MM.1S (cell line): ENCODE measurements at regions not wholly inside any gene's neighbourhood (a gene's known extent, or its start where the extent isn't known, plus 50 kb on each side); places are given as distances from the start of the nearest gene placed in this dataset.

Experiments
- DNase-seq: peaks from one replicate; pipeline ENCODE4 v3.0.0-alpha.2; 2015
- H2AFZ ChIP-seq: fragments of 300-600 bp; sonication (generic); 2 replicates; pipeline ENCODE4 v1.6.0; 2016; ENCODE audit warnings: antibody characterized with exemption, low read length
- H3F3A ChIP-seq: fragments of 300-600 bp; sonication (generic); 2 replicates; pipeline ENCODE4 v1.6.1; 2016; ENCODE audit warnings: mild to moderate bottlenecking, antibody characterized with exemption, low read length, moderate library complexity, mixed read lengths; ENCODE audit not compliant: insufficient read depth
- H3K27ac ChIP-seq: fragments of 300-600 bp; sonication (generic); 2 replicates; pipeline ENCODE4 v1.5.1; 2016; ENCODE audit warnings: mild to moderate bottlenecking, low read length
- H3K27me3 ChIP-seq: fragments of 300-600 bp; sonication (generic); replicated peaks from 2 replicates; pipeline ENCODE4 v1.6.0; 2016; ENCODE audit warnings: low read length; ENCODE audit not compliant: insufficient read depth
- H3K36me3 ChIP-seq: fragments of 300-600 bp; sonication (generic); replicated peaks from 2 replicates; pipeline ENCODE4 v1.6.1; 2016; ENCODE audit warnings: mild to moderate bottlenecking, low read length, mixed read lengths; ENCODE audit not compliant: insufficient read depth
- H3K4me1 ChIP-seq: fragments of 300-600 bp; sonication (generic); 2 replicates; pipeline ENCODE4 v1.6.1; 2016; ENCODE audit warnings: low read length, mixed read lengths
- H3K4me2 ChIP-seq: fragments of 300-600 bp; sonication (generic); 2 replicates; pipeline ENCODE4 v1.6.0; 2016; ENCODE audit warnings: low read depth, low read length
- H3K4me3 ChIP-seq: fragments of 300-600 bp; sonication (generic); 2 replicates; pipeline ENCODE4 v1.5.1; 2016; ENCODE audit warnings: low read length, mixed read lengths
- H3K79me2 ChIP-seq: fragments of 300-600 bp; sonication (generic); 2 replicates; pipeline ENCODE4 v1.6.1; 2016; ENCODE audit warnings: mixed run types, low read length, mixed read lengths
- H3K9ac ChIP-seq: fragments of 300-600 bp; sonication (generic); 2 replicates; pipeline ENCODE4 v1.6.1; 2016; ENCODE audit warnings: low read length, mixed read lengths
- H3K9me2 ChIP-seq: fragments of 300-600 bp; sonication (generic); replicated peaks from 2 replicates; pipeline ENCODE4 v1.6.1; 2016; ENCODE audit warnings: mild to moderate bottlenecking, low read length, mixed read lengths; ENCODE audit not compliant: insufficient read depth
- H3K9me3 ChIP-seq: fragments of 300-600 bp; sonication (generic); replicated peaks from 2 replicates; pipeline ENCODE4 v1.6.1; 2016; ENCODE audit warnings: mild to moderate bottlenecking, low read length, mixed read lengths; ENCODE audit not compliant: insufficient read depth
- H4K20me1 ChIP-seq: fragments of 300-600 bp; sonication (generic); 2 replicates; pipeline ENCODE4 v1.6.1; 2016; ENCODE audit warnings: mild to moderate bottlenecking, low read length, moderate library complexity, mixed read lengths; ENCODE audit not compliant: insufficient read depth
- CTCF ChIP-seq: fragments of 300-600 bp; sonication (generic); IDR thresholded peaks from 2 replicates; pipeline ENCODE4 v1.5.1; 2016; ENCODE audit warnings: antibody characterized with exemption, low read length, mixed read lengths
- EZH2 ChIP-seq: fragments of 300-600 bp; sonication (generic); optimal IDR thresholded peaks from 2 replicates; pipeline ENCODE3; 2017; ENCODE audit warnings: low read depth, mild to moderate bottlenecking, antibody characterized with exemption, low read length, mixed read lengths
- EZH2phosphoT487 ChIP-seq: fragments of 300-600 bp; sonication (generic); IDR thresholded peaks from 2 replicates; pipeline ENCODE4 v1.6.1; 2018; ENCODE audit warnings: antibody characterized with exemption, low read length

DNA sequence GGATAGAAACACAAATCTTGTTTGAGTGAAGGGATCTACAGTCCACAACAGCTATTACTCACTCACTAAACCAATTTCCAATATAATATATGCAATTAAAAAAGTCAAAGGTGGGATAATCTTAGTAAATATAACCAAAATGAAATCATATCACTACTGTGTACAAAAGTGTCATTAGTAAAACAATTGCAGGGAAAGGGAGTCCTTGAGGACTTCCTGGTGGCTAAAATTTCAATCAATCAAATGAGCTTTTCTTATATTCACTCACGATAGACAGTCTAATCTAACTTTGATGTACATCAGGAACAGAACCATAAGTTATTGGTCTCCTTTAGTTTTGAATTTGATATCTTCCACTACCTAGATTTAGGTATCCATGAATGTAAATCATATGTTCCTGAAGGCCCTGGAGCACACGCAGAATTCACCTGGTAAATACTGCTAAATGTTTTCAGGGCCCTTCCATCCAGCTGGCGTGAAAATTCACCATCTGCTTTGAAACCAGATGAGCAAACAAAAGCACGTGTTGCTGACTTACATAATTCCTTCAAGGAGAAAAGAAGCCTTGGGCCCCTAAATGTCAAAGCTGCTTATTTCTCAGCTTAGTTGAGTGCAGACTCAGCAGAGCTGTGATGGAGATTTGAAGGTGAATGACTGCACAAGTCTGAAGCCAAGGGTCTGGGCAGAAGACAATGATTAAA, 159.3 kb upstream of the TMEM196 start:
- H3K9ac ChIP-seq: no peak overlapping the region
- no peaks in the 10 kb centered on the region for H3K79me2 ChIP-seq
- peaks cover 5% of the 10 kb centered on the region; the same call in 1 of the 2 replicates for H3F3A ChIP-seq
- no peak overlapping the region for H3K4me2 ChIP-seq
- H3K27ac ChIP-seq: no peak overlapping the region
- H3K36me3 ChIP-seq: no peaks in the 10 kb centered on the region
- no peak for TF ChIP-seq EZH2phosphoT487
- H3K4me1 ChIP-seq: peaks cover 12% of the 10 kb centered on the region; the same call in 1 of the 2 replicates
- H3K4me3 ChIP-seq: no peak overlapping the region
- H2AFZ ChIP-seq: no peak overlapping the region
- H4K20me1 ChIP-seq: no peaks in the 10 kb centered on the region
- no peaks in the 10 kb centered on the region for H3K9me3 ChIP-seq
- no peak for DNase-seq
- no peaks in the 10 kb centered on the region for H3K9me2 ChIP-seq
- H3K27me3 ChIP-seq: no peaks in the 10 kb centered on the region

DNA sequence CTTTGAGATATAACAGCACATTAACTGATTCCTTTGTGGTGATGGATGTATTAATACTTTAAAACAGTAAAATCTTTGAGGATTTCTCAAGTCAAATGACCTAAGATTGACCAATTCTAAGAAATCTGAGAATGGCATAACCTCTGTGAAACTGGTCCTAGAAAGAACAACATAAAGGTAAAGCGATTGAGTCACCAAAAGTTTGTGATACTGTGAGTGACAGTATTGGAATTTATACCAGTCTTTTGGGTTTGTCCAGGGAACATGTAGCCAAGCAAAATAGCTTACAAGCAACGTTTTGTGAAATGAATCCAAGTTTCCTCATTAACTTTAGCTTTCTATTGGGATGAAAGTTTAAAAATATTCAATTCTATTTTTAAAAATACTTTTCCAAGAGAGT, 157.4 kb upstream of the TMEM196 start:
- DNase-seq: no peak
- Histone ChIP-seq H3K9me2 (no peaks in the 10 kb centered on the region), H3K27ac (no peak overlapping the region), H3K36me3 (no peaks in the 10 kb centered on the region), H3K27me3 (no peaks in the 10 kb centered on the region), H3K4me2 (no peak overlapping the region), H3F3A (peaks cover 5% of the 10 kb centered on the region; the same call in 1 of the 2 replicates), H3K79me2 (no peaks in the 10 kb centered on the region), H4K20me1 (no peaks in the 10 kb centered on the region), H3K4me3 (no peak overlapping the region), H3K4me1 (peaks cover 12% of the 10 kb centered on the region; the same call in 1 of the 2 replicates), H2AFZ (no peak overlapping the region), H3K9ac (no peak overlapping the region), H3K9me3 (no peaks in the 10 kb centered on the region)
- TF ChIP-seq CTCF (no peak), EZH2 (no peak), EZH2phosphoT487 (no peak)

DNA sequence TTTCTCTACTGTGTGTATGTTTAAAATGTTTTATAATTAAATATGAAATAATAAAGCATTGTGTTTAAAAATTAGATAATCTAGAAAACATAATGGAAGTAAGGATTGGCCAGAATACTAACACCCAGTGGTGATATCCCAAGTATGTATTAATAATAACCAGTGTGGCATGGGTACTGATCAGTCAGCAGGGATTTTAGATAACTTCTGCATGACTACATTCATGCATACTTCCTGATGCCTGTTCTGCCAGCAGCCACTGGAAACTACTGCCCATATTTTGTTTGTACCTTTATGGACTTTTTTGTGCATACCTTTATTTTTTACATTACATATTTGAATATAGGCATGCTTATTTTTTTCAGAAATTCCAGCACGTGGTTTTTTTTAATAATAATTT, 156.6 kb upstream of the TMEM196 start:
- Histone ChIP-seq H3K4me2 (no peak overlapping the region), H2AFZ (no peak overlapping the region), H3K9ac (no peak overlapping the region), H3K4me3 (no peak overlapping the region), H4K20me1 (no peaks in the 10 kb centered on the region), H3K4me1 (peaks cover 12% of the 10 kb centered on the region; the same call in 1 of the 2 replicates), H3K9me3 (no peaks in the 10 kb centered on the region), H3K9me2 (no peaks in the 10 kb centered on the region), H3K27ac (no peak overlapping the region), H3F3A (peaks cover 5% of the 10 kb centered on the region; the same call in 1 of the 2 replicates), H3K79me2 (no peaks in the 10 kb centered on the region), H3K27me3 (no peaks in the 10 kb centered on the region), H3K36me3 (no peaks in the 10 kb centered on the region)
- no peak for DNase-seq
- TF ChIP-seq EZH2phosphoT487 (no peak), EZH2 (no peak), CTCF (no peak)

GRCh38 chr7:19928247-19928646, 154.8 kb upstream of the TMEM196 start:
- H2AFZ ChIP-seq: no peak overlapping the region
- H3K9me3 ChIP-seq: no peaks in the 10 kb centered on the region
- no peak overlapping the region for H3K4me3 ChIP-seq
- DNase-seq: no peak
- peaks cover 5% of the 10 kb centered on the region; the same call in 1 of the 2 replicates for H3F3A ChIP-seq
- no peaks in the 10 kb centered on the region for H4K20me1 ChIP-seq
- no peaks in the 10 kb centered on the region for H3K9me2 ChIP-seq
- no peak overlapping the region for H3K9ac ChIP-seq
- H3K79me2 ChIP-seq: no peaks in the 10 kb centered on the region
- H3K4me1 ChIP-seq: peaks cover 12% of the 10 kb centered on the region; the same call in 1 of the 2 replicates
- TF ChIP-seq CTCF (no peak), EZH2 (no peak), EZH2phosphoT487 (no peak)
- H3K4me2 ChIP-seq: peak overlapping the region; percentile 40
- no peak overlapping the region; the same call in 1 of the 2 replicates for H3K27ac ChIP-seq
- H3K36me3 ChIP-seq: no peaks in the 10 kb centered on the region
- no peaks in the 10 kb centered on the region for H3K27me3 ChIP-seq
